Astrocyte (in vitro differentiated cells and primary cell): ENCODE measurements at regions not wholly inside any gene's neighbourhood (a gene's known extent, or its start where the extent isn't known, plus 50 kb on each side); places are given as distances from the start of the nearest gene placed in this dataset.

Experiments
- CTCF ChIP-seq: IDR thresholded peaks from 2 replicates; pipeline ENCODE4 v1.5.1; 2011; ENCODE audit warnings: low read depth, mild to moderate bottlenecking, inconsistent platforms, low read length, moderate library complexity; ENCODE audit not compliant: insufficient read depth
- EZH2 ChIP-seq: IDR thresholded peaks from 2 replicates; pipeline ENCODE4 v1.6.1; 2012; ENCODE audit warnings: mild to moderate bottlenecking, low read length, inconsistent platforms; ENCODE audit not compliant: insufficient read depth

DNA sequence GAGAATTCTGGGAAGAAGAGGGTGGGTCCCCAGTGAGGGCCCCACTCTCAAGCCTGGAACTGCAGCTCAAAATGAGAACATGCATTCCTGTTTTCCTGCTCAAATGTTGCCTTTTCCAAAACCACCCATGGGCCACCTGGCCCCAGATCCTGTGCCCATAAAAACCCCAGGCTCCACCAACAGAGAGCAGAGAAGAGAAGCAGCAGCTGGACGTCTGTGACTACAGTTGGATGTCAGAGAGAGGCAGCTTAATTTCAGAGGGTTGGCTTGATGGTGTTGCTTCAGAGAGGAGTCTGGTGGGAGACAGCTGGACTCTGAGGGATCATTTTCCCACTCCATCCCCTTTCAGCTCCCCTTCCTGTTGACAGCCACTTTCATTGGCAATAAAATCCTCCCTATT, 256.4 kb downstream of the FZD1 start:
- TF ChIP-seq CTCF (no peak), EZH2 (no peak)
